CD4-positive, alpha-beta T cell treated with Interleukin-12 subunit alpha and Interleukin-12 subunit beta, for 1 hour (primary cell): ENCODE measurements at regions not wholly inside any gene's neighbourhood (a gene's known extent, or its start where the extent isn't known, plus 50 kb on each side); places are given as distances from the start of the nearest gene placed in this dataset.
A peak's percentile ranks its signal among the peaks of the same experiment; 100 is the strongest.
"Not testable (repeated sequence)": the region's sequence is repeated elsewhere in the genome, so short reads cannot be mapped to it uniquely, and the experiment has no call there.

Source experiments
- DNase-seq: peaks from one replicate; pipeline ENCODE4 v3.0.0-alpha.2; 2020

- not testable (repeated sequence) for DNase-seq
Observed at GRCh38 chr11:45403521-45403920, 117.4 kb upstream of the SYT13 start.

DNA sequence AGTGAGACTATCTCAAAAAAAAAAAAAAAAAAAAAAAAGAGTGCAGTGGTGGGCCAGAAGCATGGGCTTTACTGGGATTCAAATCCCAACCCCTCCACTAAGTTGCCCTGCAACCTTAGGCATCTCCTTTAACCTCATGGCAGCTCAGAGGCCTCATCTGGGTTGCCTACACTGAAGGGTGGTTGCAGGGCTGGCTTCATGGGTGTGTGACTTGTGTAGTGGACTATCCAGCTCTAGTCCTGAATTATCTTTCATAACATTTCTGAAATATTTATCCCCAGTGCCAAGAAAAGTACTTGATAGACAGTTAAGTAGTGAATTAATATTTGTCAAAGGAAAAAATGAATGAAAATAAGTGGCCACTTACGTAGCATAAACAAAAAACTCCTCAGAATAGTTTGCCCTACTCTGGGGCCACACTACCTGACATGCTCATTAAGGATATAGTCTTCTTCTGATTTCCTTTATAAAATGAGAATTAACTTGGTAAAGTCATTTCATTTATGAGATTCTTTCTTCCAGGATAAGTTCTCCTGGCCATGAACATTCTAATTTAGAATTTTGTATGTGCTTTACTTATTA lies 116.0 kb upstream of the SYT13 start:
- DNase-seq = no peak

DNA sequence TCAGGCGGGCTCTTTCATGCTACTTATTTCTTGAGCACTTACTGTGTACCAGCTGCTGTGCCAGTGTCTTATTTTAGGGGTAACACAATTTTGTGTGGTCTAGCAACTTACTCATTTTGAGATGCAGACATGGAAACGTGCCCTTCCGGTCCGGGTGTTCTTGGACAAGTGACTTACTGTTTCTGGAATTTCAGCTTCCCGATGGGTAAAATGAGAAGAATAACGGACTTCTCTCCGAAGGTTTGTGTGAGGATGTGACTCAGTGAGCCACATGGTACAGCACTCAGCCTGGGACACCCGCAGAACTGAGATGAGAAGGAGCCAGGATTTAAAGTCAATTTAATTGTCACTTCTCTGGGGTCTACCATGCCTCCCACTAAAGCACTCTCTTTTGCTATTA lies 114.5 kb upstream of the SYT13 start:
- no peak for DNase-seq

DNA sequence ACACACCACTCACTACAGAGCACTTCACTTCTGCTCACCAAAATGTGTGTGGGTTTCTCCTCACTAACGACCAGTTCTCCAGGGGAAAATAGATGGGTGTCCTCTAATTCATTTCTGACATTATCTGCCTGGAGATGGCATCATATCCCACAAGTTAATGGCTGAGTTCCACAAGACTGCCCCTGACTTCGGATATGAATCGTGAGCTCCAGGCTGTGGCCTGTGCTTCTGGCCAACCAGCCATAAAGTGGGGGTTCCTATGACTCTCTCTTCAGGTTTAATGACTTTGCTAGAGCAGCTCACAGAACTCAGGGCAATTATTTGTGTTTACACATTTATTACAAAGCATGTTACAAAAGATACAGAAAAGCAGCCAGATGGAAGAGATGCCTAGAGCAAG lies 113.0 kb upstream of the SYT13 start:
- DNase-seq = no peak

- no peak for DNase-seq
Observed at GRCh38 chr11:45398325-45398724, 112.2 kb upstream of the SYT13 start.

GRCh38 chr11:45396394-45396793 lies 110.3 kb upstream of the SYT13 start:
- no peak for DNase-seq

- DNase-seq = no peak
Observed at GRCh38 chr11:45395947-45396346, 109.8 kb upstream of the SYT13 start.

- DNase-seq = no peak
Observed at GRCh38 chr11:45395421-45395820, 109.3 kb upstream of the SYT13 start.

DNA sequence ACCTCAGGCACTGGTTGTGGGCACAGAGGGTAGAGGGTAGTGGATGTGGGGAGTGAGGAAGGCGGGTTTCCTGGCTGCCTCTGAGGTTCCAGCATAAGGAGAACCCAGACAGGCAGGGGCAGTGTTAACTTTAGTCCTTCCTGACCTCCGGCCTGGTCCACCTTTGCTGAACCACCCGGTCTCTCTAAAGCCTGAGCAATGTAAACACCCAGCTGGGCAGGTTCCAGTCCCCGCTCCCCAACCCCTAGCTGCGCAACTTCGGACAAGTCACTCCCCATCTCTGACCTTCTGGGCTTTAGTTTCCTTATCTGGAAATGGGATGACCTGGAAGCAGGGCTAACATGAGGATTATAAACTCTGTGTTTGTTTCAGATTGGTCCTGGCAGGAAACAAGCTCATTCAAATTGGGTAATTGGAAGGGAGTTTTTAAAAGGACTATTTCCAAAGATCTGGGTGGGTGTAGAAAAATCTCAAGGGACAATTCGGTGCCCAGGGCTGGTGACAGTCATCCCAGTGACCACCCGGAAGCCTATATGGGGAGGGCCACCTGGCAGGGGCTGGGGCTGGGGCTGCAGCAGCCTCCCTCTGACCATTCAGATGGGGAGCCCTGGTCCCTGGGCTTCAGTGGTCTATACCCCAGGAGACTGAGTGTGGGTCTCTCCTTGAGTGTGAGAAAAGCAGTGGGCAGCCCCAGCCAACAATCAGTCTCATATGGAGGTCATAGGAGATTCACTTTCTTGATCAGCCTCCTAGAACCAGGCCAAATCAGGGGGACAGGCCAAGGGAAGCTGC lies 108.3 kb upstream of the SYT13 start:
- DNase-seq = no peak

- no peak for DNase-seq
Observed at GRCh38 chr11:45393826-45394225, 107.7 kb upstream of the SYT13 start.

GRCh38 chr11:45393334-45393733 lies 107.2 kb upstream of the SYT13 start:
- no peak for DNase-seq

DNA sequence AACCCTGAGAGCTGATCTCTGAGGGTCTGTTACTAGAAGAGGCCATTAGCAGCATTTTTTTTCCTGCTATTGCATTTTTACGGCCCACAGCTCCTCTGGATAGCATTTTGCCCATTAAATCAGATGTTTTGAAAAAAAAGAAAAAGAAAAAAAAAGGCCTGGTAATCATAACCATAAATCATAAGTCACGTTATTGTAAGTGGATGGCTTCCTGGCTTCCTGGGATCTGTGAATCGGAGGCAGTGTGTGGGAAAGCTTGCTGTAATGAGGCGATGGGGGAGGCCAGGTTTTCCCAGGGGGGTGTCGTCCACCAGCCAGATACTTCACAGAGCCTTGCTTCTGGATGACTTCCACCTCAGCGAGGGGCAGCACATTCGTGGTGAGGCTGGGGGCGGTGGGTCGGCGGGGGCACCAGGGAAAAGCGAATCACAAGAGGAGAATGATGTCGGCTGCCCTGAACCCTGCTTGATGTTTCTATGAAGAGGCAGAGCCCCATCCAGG lies 106.5 kb upstream of the SYT13 start:
- no peak for DNase-seq

DNA sequence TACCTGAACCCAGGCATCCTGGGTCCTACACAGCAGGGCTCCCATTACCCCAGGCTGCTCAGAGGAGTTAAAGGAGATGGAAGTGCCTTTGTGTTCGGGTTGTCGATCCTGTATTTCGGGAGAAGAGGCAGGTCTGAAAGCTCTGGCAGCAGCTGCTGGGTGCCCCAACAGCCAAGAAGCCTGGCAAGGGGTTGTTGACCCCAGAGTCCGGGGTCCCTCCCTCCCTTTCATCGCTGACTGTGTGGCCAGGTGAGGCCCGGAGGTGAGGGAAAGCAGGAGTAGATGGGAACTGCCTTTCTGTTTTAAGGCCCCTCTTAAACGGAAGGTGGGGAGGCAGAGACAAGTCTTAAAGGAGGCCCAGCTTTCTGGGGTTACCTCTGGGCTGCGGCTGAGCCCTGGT lies 106.0 kb upstream of the SYT13 start:
- no peak for DNase-seq

- DNase-seq = no peak
Observed at GRCh38 chr11:45391168-45391850, 105.2 kb upstream of the SYT13 start.

DNA sequence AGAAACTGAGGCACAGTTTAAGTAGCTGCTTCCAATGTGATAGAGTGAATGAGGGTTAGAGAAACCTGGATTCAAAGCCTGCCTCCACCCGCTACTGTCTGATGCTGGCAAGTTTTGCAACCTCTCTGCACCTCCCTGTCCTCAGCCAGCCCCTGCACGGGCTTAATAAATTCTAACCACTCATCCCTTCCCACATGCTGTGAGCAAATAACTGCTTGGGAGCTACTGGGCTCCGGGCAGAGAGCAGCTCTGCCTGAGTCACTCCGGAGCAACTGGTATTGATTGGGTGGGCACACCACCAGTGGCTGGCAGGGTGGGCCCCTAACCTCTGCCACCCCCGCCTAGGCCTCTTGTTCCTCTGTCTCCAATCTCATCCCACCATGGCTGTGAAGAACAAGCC lies 104.3 kb upstream of the SYT13 start:
- DNase-seq = no peak

DNA sequence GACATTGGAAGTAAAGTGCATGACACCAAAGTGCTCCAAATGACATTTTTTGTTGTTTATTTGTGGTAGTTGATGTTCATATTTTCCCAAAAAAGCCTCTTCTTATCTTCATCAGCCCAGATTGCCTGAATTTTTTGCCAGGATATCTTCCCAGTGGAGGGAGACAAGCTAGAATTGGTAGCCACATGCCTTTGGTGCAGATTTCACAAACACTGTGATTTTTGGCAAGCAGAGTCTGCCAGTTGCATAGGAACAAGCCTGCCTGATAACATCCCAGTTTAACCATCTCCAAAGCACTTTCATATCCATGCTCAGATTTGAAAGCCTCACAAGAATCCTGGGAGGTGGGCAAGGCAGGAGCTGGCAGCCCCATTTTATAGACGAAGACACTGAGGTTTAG lies 102.3 kb upstream of the SYT13 start:
- no peak for DNase-seq

GRCh38 chr11:45387885-45388284 lies 101.7 kb upstream of the SYT13 start:
- DNase-seq = not testable (repeated sequence)

- DNase-seq = no peak
Observed at GRCh38 chr11:45386972-45387371, 100.8 kb upstream of the SYT13 start.

DNA sequence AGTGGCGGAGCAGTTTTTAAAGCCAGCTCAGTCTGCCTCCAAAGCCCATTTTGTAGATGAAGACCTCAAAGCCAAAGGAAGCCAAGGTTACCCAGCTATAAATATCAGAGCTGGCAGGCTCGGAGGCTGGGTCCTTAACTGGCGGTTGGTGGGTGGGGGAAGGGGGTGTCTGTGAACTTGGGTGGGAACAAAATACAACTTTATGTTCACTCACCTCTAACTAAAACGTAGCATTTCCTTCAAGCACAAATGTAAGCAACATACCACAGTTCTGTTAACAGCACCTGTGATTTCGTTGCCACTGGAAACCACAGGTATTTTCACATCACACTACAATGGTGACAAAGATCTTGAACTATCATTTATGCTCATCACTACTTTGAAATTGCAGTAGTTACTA lies 99.7 kb upstream of the SYT13 start:
- peak; percentile 26 for DNase-seq

- DNase-seq = no peak
Observed at GRCh38 chr11:45385423-45385822, 99.3 kb upstream of the SYT13 start.

GRCh38 chr11:45384711-45385241 lies 98.6 kb upstream of the SYT13 start:
- DNase-seq = no peak

DNA sequence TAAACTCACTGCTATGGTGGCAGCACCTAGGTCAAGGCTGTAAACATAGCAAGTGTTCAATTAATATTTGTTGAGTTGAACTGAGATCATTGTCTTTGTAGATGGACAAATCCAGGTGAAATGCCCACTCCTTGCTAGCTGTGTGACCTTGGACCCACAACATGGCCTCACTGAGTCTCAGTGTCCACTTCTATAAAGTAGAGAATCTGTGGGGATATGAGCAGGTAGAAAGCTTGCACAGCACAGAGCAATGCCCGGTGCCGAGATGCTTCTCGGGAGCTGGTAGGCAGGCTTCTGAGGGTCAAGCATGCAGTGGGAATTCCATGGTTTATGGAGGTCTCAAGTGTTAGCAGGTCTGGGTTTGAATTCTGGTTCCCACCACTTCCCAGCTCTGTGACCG lies 97.9 kb upstream of the SYT13 start:
- DNase-seq = no peak

DNA sequence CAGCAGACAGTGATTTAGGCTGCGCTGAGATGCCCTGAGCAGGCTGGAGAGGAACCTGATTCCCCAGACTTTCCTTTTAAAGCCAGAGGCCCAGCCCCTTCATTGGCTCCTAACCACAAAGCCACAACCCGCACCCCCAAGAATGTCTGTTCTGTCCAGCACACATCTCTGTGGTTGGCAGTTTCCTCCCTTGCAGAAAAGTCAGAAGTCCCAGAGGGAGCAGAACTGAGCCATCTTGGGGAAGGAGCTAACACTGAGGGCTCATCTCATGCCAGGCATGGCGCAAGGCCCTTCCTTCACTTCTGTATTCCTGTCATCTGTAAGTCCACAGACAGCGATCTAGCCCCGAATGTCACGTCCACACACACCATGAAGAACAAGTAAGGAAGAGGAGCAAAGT lies 97.1 kb upstream of the SYT13 start:
- DNase-seq = no peak
